Occipital lobe (tissue), 1 donor: ENCODE measurements at regions not wholly inside any gene's neighbourhood (a gene's known extent, or its start where the extent isn't known, plus 50 kb on each side); places are given as distances from the start of the nearest gene placed in this dataset.
"Not testable (repeated sequence)": the region's sequence is repeated elsewhere in the genome, so short reads cannot be mapped to it uniquely, and the experiment has no call there.

Experiments used
- DNase-seq: peaks from one replicate; lab custom pipeline; 2025; lab: John Stamatoyannopoulos, UW

DNA sequence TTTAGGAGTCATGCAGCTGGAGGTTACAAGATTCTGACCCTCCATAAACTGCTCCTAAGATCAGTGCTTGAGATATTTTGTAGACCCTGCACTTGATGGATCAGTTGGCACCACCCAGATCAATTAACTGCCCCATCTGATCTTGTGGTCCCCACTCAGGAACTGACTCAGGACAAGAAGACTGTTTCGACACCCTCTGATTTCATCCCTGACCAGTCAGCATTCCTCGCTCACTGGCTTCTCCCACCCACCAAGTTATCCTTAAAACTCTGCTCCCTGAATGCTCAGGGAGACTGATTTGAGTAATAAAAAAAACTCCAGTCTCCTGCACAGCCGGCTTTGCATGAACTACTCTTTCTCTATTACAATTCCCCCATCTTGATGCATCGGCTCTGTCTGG lies 360.2 kb downstream of the GALC start:
- no peak for DNase-seq

DNA sequence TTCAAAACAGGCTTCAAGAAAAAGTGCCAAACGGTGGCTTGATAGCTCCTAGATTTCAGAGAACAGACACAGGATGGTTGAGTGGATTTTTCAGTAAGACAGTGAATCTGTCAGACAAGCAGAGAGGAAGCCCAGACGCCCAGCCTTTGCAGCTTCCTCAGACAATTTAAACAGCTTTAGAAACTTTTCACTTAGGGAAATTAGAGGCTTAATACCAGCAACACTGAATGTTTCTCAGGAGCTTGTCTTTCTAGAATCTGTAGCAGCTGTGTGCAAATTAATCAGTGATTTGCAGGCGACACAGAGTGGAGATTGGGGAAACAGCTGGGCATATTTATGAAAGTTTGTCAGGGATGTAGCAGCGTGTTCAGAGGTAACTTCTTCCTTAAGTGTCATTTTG lies 362.1 kb downstream of the GALC start:
- DNase-seq, result no peak

DNA sequence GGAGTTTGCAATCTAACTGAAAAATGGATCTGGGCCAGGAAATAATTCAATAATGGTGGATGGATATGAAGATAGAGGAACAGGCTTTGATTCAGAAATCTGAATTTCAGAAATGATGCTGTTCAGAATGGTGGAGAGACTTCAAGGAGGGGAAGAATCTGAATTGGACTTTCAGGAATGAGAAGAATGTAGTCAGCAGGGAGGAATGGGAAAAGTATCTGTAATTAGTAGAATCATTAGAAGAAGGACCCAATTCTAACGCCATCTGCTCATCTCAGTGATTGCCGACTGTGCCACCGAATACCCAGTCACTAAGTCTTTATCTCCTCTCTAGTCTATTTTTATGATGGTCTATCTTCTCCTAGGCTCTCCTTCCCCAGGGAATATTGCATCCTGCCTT lies 363.2 kb downstream of the GALC start:
- DNase-seq, result no peak

DNA sequence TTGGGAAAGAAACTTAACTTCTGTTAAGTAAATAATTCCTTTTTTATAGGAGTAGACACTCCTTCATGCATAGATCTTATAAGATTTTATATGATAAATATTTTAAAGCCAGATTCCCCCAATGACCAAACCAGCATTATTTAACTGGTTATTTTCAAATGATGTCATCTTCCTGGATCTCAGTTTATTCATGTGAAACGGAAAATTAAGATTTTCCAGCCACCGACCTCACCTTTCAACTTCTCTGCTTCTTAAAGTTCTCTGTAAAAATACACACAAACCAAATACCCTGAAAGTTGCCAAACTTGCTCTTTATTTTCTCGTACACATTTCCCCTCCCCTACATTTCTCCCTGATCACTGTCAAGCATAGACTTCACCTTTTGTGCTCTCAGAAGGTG lies 364.2 kb downstream of the GALC start:
- no peak for DNase-seq

DNA sequence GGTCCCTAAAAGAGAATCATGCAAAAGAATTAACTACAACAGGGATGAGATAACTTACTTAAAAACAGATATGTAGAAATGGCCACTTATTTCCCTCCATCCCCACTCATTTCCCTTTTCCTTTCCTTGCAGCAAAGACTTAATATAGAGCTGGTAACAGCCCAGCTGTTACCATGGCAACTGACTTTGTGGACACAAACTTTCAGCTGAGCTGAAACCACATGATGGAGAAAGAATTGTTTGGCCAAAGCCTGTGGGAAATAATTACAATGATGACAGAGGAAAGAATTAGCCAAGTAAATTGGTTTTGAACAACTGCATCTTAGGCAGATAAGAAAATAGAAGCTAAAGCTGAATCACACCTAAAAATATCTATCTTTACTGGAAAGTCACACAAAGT lies 364.9 kb downstream of the GALC start:
- DNase-seq, result no peak

DNA sequence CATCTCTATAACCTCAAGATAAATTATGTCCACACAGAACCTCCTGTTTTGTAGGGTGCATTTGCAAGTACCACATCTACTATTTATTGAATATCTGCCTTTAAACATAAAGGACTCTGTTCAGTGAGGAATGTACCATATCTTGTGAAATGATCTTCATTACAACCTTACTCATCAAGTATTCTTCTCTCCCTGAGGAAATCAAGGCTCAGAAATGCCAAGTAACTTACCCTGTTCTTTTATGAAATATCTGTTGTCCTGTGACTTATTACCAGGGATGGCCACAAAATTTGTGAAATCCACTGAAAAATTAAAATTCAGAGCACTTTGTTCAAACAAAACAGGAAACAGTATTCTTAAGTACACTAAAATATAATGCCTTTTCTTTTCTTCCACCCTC lies 366.7 kb downstream of the GALC start:
- DNase-seq, result no peak

DNA sequence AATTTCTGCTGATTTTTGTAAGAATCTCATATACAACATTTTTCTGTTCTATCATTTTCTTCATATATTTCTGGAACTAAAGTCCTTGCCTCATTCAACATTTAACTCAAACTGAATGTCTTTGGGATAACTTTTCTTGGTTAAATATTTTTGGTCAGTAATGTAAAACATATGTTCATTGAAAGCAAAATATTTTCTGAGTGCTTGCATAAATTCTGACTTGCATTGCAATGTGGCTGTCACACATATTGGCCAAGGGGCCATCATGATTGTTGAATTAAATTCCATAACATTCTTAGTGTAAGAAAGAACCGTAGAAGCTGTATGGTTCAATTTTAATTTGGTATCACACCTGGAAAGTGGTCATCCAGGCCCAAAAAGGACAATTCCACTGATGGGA lies 369.4 kb downstream of the GALC start:
- no peak for DNase-seq

DNA sequence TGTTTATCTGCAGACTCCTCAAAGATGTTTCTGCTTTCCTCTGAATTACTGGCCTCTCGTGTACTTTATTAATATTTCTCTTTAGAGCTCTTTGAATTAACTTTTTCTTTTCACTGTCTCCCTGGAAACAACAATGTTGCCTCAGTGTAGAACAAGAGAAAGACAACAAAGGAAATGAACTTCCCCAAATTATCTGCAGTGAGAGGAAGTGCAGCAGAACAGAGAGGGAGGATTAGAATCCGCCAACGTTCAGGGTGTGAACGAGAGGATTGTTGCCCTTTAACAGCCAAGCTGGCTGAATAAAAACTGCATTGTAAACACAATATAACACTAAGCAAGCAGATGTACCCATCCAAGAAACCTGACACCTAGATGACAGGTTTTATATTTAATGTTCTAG lies 375.9 kb downstream of the GALC start:
- no peak for DNase-seq

DNA sequence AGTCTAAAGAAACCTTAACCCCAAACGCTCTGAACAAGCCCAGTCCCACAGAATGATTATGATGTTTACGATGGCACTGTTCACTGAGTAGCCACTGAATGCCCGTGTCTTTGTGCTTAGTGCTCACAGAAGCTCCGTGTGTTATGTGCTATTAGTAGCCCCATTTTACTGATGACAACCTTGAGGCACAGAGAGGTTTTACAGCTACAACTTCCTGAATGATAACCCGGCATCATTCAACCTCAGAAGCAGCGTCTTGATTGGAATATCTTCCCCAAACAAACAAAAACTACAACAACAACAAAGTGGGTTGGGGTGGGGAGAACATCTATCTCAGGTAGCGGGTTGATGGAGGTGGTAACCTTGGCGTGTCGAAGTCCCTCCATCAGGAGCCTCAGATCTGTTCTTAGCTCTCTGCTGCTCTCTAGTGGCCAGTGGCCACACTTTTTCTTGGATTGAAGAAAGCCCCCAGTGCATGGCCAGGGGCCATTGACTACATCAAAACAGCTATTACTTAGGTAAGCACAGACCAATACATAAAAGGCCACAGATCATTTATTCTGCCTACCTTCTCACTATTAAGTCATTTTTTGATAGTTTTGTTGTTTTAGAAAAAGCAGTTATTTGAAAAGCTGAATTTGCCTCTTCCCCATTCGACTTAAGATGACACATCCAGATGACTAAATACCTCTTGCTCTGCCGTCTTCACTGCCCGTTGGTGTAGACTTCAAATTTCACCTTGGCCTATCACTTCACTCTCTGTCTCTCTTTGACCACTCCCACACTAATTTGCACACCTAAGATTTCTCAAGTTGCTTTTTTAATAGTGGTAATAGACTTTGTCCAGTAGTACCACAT lies 376.9 kb downstream of the GALC start:
- DNase-seq, result no peak

DNA sequence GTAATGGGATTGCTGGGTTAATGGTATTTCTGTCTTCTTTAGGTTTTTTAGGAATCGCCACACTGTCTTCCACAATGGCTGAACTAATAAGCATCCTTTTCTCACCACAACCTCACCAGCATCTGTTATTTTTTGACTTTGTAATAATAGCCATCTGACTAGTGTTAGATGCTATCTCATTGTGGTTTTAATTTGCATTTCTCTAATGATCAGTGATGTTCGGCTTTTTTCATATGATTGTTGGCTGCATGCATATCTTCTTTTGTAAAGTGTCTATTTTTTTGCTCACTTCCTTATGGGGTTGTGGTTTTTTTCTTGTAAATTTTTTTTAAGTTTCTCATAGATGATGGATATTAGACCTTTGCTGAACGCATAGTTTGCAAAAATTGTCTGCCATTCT lies 377.9 kb downstream of the GALC start:
- no peak for DNase-seq

DNA sequence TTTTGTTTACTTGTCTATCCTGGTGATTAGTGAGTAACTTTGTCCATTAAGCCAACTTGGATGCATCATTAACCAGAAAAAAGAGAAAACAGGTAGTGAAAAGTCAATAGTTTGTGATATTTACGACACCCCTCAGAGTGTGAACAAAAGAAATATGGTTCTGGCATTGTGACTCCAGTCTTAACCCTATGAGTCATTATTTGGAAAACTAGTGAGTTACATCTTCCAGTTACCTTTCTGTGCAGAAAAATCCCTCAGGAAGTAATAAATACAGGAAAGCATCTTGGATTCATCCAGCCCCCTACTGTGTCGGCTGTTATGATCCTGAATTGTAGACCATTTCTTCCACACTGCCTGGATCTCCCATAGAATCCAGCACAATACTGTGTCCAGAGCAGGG lies 379.1 kb downstream of the GALC start:
- DNase-seq, result no peak

DNA sequence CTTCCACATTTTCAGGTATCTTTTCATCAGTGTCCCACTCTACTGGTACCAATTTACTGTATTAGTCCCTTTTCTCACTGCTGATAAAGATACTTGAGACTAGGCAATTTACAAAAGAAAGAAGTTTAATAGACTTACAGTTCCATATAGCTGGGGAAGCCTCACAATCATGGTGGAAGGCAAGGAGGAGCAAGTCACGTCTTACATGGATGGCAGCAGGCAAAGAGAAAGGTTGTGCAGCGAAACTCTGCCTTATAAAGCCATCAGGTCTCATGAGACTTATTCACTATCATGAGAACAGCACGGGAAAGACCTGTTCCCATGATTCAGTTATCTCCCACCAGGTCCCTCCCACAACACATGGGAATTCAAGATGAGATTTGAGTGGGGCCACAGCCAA lies 385.9 kb downstream of the GALC start:
- DNase-seq, result not testable (repeated sequence)

DNA sequence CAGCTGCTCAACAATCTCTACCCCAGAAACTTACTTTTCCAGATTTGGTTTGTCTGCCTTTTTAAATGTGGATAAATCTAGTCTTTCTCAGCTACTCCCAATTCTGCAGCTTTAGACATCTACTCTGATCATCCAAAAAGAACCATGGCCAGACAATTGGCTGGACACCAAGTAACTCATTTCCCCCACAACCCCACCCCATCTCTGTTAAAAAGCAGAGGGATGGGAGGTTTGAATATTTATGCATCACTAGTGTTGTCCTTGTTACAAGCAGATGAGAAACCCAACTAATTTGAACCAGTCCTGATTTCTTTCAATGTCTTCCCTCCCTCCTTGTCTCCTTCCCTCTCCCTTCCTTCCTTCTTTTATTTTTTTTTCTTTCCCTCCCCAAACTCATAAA lies 391.9 kb downstream of the GALC start:
- DNase-seq, result no peak

DNA sequence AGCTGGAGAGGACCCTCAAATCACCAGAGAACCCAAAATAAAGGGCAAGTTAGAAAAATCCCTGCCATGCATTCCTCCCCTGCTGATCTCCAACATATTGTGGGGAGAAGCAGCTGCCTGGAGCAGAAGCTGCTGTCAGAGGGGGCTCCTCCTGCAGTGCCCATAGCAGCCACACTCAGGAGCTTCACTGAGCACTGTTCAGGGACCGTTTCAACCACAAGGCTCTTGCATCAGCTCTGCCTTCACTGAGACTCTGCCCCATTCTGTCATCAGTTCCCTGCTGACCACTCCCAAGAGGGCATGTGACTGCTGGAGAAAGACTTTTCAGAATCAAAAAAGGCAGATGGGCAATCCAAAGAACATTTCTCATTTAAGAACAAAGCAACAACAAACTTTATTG lies 392.7 kb downstream of the GALC start:
- DNase-seq, result no peak

DNA sequence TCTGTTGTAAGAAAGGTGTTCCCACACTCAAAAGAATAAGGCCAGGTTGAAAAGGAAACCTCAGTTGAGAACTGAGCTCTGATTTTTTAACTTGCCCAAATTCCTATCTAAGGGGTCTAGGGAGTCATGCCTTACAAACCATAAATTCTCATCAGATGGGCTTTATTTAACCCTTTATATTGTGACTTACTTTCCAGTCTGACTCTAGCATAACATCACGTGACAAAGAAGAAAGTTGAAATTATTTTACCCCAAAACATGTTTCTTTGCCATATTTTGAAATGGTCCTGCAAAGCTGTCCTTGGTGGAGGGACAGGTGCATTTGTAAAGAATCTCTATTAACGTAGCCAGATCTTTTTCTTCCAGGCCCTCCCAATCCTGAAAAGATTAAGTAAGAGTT lies 411.7 kb downstream of the GALC start:
- no peak for DNase-seq

DNA sequence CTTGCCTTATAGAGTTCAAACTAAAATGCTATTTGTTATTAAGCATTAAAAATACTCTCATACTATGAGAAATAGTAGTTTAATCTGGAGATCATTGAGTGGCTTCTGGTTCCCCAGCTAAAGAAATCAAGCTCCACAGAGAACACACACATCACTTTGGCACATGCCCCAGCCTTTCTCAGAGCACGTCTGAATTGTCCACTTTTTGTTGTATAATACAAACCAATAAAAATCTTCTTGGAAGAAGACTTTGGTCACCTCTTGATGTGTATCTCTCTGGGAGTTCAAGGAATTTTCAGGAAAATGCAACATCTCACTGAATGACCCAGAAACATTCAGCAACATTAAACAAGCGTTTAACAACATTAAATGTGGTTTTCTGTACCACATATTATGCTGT lies 413.9 kb downstream of the GALC start:
- DNase-seq, result no peak

DNA sequence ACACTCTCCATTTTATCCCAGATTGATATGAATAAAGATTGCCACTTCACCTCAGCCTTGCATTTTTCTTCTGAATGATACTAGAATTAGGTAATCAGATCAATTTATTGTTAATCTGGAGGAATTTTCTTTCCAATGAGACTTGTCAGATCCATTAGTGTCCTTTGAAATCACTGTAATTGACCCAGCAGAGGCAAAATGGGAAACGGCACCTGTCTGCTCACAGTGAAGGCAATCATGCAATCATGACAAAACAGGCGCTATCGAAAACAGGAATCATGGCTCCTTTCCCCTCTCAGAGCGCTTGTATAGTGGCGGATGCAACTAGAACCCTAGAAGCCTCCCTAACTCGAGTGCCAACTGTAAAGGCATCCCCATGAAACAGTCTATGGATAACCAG lies 417.6 kb downstream of the GALC start:
- no peak for DNase-seq

DNA sequence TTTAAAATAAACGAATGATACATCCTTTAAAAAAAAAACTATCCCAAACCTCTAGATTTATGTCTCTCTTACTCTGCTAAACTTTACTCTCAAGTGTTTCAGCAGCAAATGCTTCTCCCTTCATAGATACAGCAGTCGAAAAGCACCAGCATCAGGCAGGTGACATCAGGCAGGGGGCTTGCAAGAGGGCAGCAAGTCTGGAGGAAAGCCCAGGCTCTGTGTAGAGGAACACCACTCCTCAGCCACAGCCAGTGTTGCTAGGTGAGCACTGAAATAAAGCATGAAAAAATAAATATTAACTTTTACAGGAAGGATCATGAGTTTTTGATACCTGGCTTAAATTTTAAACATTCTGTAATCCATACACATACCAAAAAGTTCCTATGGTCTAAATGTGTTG lies 419.4 kb downstream of the GALC start:
- DNase-seq, result no peak

DNA sequence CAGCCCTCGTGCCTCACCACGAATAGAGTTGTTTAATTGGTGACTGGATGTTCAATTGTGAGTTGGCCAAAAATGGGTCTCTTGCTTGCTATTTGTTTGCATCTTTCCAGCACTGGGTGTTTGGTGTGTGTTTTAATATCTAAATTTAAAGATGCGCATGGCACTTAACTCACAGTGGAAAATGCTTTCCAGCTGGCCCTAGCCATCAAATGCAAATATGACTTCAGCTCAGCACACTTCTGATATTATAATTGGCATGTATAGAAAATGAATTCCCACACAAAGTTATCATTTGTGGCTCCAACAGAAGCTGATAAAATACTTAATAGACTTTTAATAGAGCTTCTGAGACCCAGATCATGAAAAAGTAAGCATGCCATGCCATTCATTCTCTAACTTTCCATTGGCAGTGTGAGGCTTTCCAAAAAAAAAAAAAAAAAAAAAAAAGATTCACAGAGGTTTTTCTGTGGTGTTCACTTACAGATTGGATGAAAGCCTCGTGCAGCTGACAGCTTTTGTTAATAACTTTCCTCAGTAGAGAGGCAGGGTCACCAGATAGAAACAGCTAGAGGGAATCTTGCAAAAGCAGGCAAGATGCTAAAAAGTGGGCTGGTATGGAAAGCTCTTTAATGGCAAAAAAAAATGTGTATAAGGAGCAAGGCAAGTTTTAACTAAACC lies 425.2 kb downstream of the GALC start:
- no peak for DNase-seq

DNA sequence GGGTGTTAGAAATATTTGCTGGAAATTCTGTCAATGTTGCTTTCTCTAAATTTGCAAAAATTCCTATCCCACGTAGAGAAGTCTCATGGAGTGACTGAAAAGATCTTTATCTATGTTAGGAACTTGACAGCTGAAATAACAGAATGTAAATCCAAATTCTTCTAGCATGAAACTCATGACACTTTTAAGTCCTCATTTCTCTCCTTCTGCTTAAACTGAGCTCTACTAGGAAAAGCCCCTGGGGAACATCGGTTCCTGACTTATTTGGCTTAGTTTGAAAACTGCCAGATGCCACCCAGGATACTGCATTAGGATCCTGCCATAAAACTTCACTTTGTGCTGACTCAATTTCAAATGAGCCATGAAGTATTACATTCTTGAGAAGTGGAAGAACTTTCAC lies 426.0 kb downstream of the GALC start:
- no peak for DNase-seq

DNA sequence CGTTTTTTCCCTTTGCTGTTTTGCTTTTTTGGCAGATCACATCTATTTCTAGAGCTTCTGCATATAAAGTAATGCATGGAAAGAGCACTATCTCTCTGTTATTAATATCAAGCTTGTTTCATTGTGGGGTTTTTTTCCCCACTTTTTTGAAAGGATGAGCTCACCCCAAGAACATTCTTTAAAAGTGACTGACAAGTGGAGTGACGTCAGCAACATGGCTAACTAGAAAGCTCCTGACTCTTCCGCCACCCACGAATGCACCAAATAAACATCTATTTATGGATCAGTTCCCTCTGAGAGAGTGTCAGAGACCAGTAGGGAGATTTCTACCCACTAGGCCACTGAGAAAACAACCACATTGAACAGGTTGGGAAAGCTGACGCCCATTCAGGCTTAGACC lies 445.4 kb downstream of the GALC start:
- no peak for DNase-seq

DNA sequence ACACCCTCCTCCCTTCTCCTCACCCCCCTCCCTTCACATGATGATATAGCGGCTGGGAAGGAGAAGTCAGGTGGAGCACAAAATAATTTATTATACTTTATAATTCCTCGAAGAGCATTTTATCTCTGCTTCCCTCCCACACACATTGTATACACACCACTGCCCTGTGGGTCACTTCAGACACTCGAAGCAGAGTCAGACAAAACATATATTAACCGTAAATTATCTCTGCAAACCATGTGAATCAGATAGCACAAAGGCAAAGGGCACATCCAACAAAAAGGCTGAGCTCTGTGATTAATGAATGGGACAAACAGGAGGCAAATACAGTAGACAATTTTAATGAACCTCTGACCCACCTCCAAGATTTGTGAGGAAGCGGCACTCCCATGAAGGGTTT lies 450.7 kb downstream of the GALC start:
- no peak for DNase-seq

DNA sequence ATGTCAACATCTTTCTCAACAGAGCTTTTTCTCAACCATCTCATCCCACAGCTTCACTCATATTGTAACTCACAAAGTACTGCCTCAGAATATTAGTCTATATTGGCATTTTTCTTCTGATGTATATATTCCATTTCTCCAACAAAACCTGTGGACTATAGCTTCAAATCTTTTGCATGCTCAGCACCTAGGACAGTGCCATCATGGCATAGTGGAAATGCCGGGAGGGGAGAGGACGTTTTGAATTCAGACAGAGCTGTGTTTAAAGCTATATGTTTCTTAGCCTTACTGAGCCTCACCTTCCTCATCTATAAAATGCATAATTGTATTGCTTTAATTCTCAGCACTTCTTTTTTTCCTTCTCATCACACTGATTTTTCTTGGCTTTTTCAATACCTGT lies 452.6 kb downstream of the GALC start:
- no peak for DNase-seq
